ENCODE measurements at regions not wholly inside any gene's neighbourhood (a gene's known extent, or its start where the extent isn't known, plus 50 kb on each side); places are given as distances from the start of the nearest gene placed in this dataset.

GRCh38 chr16:60989592-60989991 lies 1046.6 kb downstream of the CDH8 start:
- Histone ChIP-seq H3K4me3 (no peak overlapping the region), H3K9me1 (ENCODE audit: control insufficient read depth, insufficient read depth, low read length) (no peaks in the 10 kb centered on the region), H3K27me3 (ENCODE audit: control insufficient read depth in 2 of 2, insufficient read depth in 2 of 2, low read length in 2 of 2) (no peaks in the 10 kb centered on the region), H3K9me3 (replicated peaks; ENCODE audit: control insufficient read depth, insufficient read depth, low read depth, low read length) (no peaks in the 10 kb centered on the region; the same call in 1 of the 2 replicates), H3K36me3 (ENCODE audit: control insufficient read depth, insufficient read depth, low read length) (no peaks in the 10 kb centered on the region), H3K27ac (ENCODE audit: extremely low read depth, low read depth, low read length) (no peak overlapping the region), H3K79me2 (ENCODE audit: control insufficient read depth, insufficient read depth, low read length) (no peaks in the 10 kb centered on the region), H4K20me1 (replicated peaks; ENCODE audit: control insufficient read depth, insufficient read depth, low read length) (no peaks in the 10 kb centered on the region), H3K4me2 (ENCODE audit: insufficient read depth, low read length) (no peak overlapping the region), H2AFZ (ENCODE audit: low read depth, low read length) (no peak overlapping the region), H3K4me1 (replicated peaks in 1 of 2; ENCODE audit: control insufficient read depth in 2 of 2, insufficient read depth in 2 of 2, low read length in 2 of 2) (no peaks in the 10 kb centered on the region), H3K9ac (ENCODE audit: insufficient read depth in 1 of 2, low read depth in 2 of 2, low read length in 2 of 2) (no peak overlapping the region)
- no TSS peak for BruUV-seq (replicated peaks)
- ChIA-PET POLR2A (no interaction called here), CTCF (ENCODE audit: low intra/inter-chr PET ratio) (no interaction called here)
- TF ChIP-seq TEAD2 (tag; IDR thresholded peaks at IDR 0.05): no peak
- no peak for TF ChIP-seq TFE3 (CRISPR knock-in tag; IDR thresholded peaks at IDR 0.05)
- TF ChIP-seq RFX1 (IDR thresholded peaks at IDR 0.05): no peak
- no peak for TF ChIP-seq THAP7 (CRISPR knock-in tag; IDR thresholded peaks at IDR 0.05)
- no peak for TF ChIP-seq STAT6 (CRISPR knock-in tag; IDR thresholded peaks at IDR 0.05)
- no peak for TF ChIP-seq ZNF707 (CRISPR knock-in tag; conservative IDR thresholded peaks at IDR 0.05)
- no peak for TF ChIP-seq HNRNPLL (IDR thresholded peaks at IDR 0.05; ENCODE audit: low read depth, low read length, poor library complexity, severe bottlenecking)
- no peak for TF ChIP-seq SIX5 (IDR thresholded peaks at IDR 0.05; ENCODE audit: borderline replicate concordance in 1 of 2, insufficient read depth in 1 of 2, low read depth in 1 of 2, low read length in 2 of 2)
- no peak for TF ChIP-seq HNRNPH1 (optimal IDR thresholded peaks at IDR 0.05; ENCODE audit: low read depth, low read length)
- TF ChIP-seq GTF2E2 (tag; IDR thresholded peaks at IDR 0.05): no peak
- TF ChIP-seq ZBTB1 (CRISPR knock-in tag; IDR thresholded peaks at IDR 0.05; ENCODE audit: borderline replicate concordance, low read depth): no peak
- no peak for TF ChIP-seq SP2 (IDR thresholded peaks at IDR 0.05; ENCODE audit: extremely low read depth, low read depth, low read length, poor library complexity, severe bottlenecking)
- no peak for TF ChIP-seq CCNT2 (IDR thresholded peaks at IDR 0.05; ENCODE audit: borderline replicate concordance, extremely low read depth, insufficient read length, low read depth, low read length)
- TF ChIP-seq ZNF12 (CRISPR knock-in tag; IDR thresholded peaks at IDR 0.05): no peak
- TF ChIP-seq CREBBP (IDR thresholded peaks at IDR 0.05; ENCODE audit: low read depth, low read length): no peak
- TF ChIP-seq KAT8 (IDR thresholded peaks at IDR 0.05; ENCODE audit: low read depth): no peak
- no peak for TF ChIP-seq ZNF140 (CRISPR knock-in tag; IDR thresholded peaks at IDR 0.05)
- no peak for TF ChIP-seq SRSF1 (IDR thresholded peaks at IDR 0.05; ENCODE audit: low read depth, low read length)
- no peak for TF ChIP-seq ZBTB8A (IDR thresholded peaks at IDR 0.05; ENCODE audit: partially characterized antibody)
- no peak for TF ChIP-seq BRD9 (IDR thresholded peaks at IDR 0.05; ENCODE audit: low read depth, partially characterized antibody)
- 1% methylated on average over 5 of the region's 5 CpGs for WGBS (ENCODE audit: insufficient coverage, low coverage, missing lambda C conversion rate)
- intact Hi-C loops (cut with micrococcal nuclease): no loop called here
- FAIRE-seq: no peak
- no peak for ATAC-seq
- DNase-seq (ENCODE audit: extremely low read depth in 1 of 4, low spot score in 3 of 4): no peak
- in situ Hi-C loops (cut with MboI): no loop called here
